ENCODE measurements at regions not wholly inside any gene's neighbourhood (a gene's known extent, or its start where the extent isn't known, plus 50 kb on each side); places are given as distances from the start of the nearest gene placed in this dataset.
"Not testable (repeated sequence)": the region's sequence is repeated elsewhere in the genome, so short reads cannot be mapped to it uniquely, and the experiment has no call there.

- Histone ChIP-seq H2AFZ (ENCODE audit: low read depth, low read length, poor library complexity, severe bottlenecking) (no peak overlapping the region), H3K4me1 (ENCODE audit: control insufficient read depth in 1 of 2, insufficient read depth in 2 of 2, low read length in 2 of 2) (no peaks in the 10 kb centered on the region), H3K4me2 (ENCODE audit: low read length) (no peak overlapping the region), H3K27ac (ENCODE audit: low read depth, low read length) (no peak overlapping the region), H3K4me3 (replicated peaks in 1 of 2; ENCODE audit: low read depth in 1 of 2, low read length in 2 of 2) (no peak overlapping the region), H3K79me2 (ENCODE audit: insufficient read depth, low read length) (no peaks in the 10 kb centered on the region), H3K9me3 (ENCODE audit: control insufficient read depth in 1 of 2, insufficient read depth in 1 of 2, low read depth in 1 of 2, low read length in 2 of 2) (peaks cover 3 to 5% of the 10 kb centered on the region in 2 experiments; a peak in 1 of 4 replicates), H4K20me1 (ENCODE audit: insufficient read depth) (no peaks in the 10 kb centered on the region), H3K27me3 (ENCODE audit: insufficient read depth, low read length) (no peaks in the 10 kb centered on the region), H3K9ac (ENCODE audit: low read length) (no peak overlapping the region), H3K36me3 (ENCODE audit: control insufficient read depth in 1 of 2, insufficient read depth in 2 of 2, low read length in 2 of 2) (no peaks in the 10 kb centered on the region), H3K9me2 (ENCODE audit: insufficient read depth) (no peaks in the 10 kb centered on the region)
- TF ChIP-seq ZBTB33 (IDR thresholded peaks at IDR 0.05; ENCODE audit: extremely low read depth, insufficient replicate concordance, low read length) (no peak), JUND (IDR thresholded peaks at IDR 0.05) (no peak), EZH2phosphoT487 (IDR thresholded peaks at IDR 0.05; ENCODE audit: borderline replicate concordance) (no peak), MAX (IDR thresholded peaks at IDR 0.05) (no peak), SP1 (IDR thresholded peaks at IDR 0.05; ENCODE audit: low read depth) (no peak), CTCF (IDR thresholded peaks at IDR 0.05 in 2 of 3, conservative IDR thresholded peaks at IDR 0.05 in 1 of 3; ENCODE audit: borderline replicate concordance in 1 of 3, insufficient read depth in 1 of 3, low read depth in 2 of 3, low read length in 2 of 3) (no peak), EGR1 (IDR thresholded peaks at IDR 0.05; ENCODE audit: low read depth) (no peak), POLR2A (IDR thresholded peaks at IDR 0.05; ENCODE audit: borderline replicate concordance, extremely low read depth, insufficient read depth, insufficient read length) (no peak)
- DNase-seq (ENCODE audit: low read depth, low spot score) = no peak
- BruUV-seq (replicated peaks) = no TSS peak
- RAD21 ChIA-PET (ENCODE audit: low non-redundant PET in 1 of 2, low total read pairs in 2 of 2, uncharacterized antibody in 2 of 2, unreplicated experiment in 2 of 2) = no interaction called here
- no peak for ATAC-seq
- POLR2A ChIA-PET = no interaction called here
- intact Hi-C loops (cut with micrococcal nuclease) = no loop called here
- CTCF ChIA-PET = no interaction called here
Observed at GRCh38 chr6:78749326-78749725, 118.0 kb upstream of the IRAK1BP1 start.

GRCh38 chr6:78758297-78758798 is 109.0 kb upstream of the IRAK1BP1 start:
- intact Hi-C loops (cut with micrococcal nuclease); H4K20me1 ChIP-seq (ENCODE audit: insufficient read depth); H3K4me3 ChIP-seq (replicated peaks in 1 of 2; ENCODE audit: low read depth in 1 of 2, low read length in 2 of 2); RAD21 ChIA-PET (ENCODE audit: low non-redundant PET in 1 of 2, low total read pairs in 2 of 2, uncharacterized antibody in 2 of 2, unreplicated experiment in 2 of 2); H3K4me1 ChIP-seq (ENCODE audit: control insufficient read depth in 1 of 2, insufficient read depth in 2 of 2, low read length in 2 of 2); H3K9me2 ChIP-seq (ENCODE audit: insufficient read depth); H3K4me2 ChIP-seq (ENCODE audit: low read length); BruUV-seq (replicated peaks); POLR2A ChIA-PET; DNase-seq (ENCODE audit: low read depth, low spot score); H3K27ac ChIP-seq (ENCODE audit: low read depth, low read length); H3K79me2 ChIP-seq (ENCODE audit: insufficient read depth, low read length); H3K9ac ChIP-seq (ENCODE audit: low read length); ATAC-seq; H3K27me3 ChIP-seq (ENCODE audit: insufficient read depth, low read length); H3K36me3 ChIP-seq (ENCODE audit: control insufficient read depth in 1 of 2, insufficient read depth in 2 of 2, low read length in 2 of 2); H2AFZ ChIP-seq (ENCODE audit: low read depth, low read length, poor library complexity, severe bottlenecking); CTCF ChIA-PET; H3K9me3 ChIP-seq (ENCODE audit: control insufficient read depth in 1 of 2, insufficient read depth in 1 of 2, low read depth in 1 of 2, low read length in 2 of 2): not testable (repeated sequence)
